ENCODE measurements at regions not wholly inside any gene's neighbourhood (a gene's known extent, or its start where the extent isn't known, plus 50 kb on each side); places are given as distances from the start of the nearest gene placed in this dataset.

- Histone ChIP-seq H3K9me3 (ENCODE audit: low read length) (no peaks in the 10 kb centered on the region), H4K20me1 (ENCODE audit: insufficient read depth) (no peaks in the 10 kb centered on the region), H3K27me3 (ENCODE audit: insufficient read depth, low read depth, low read length) (no peaks in the 10 kb centered on the region), H3K9me2 (ENCODE audit: insufficient read depth, low read length) (no peaks in the 10 kb centered on the region), H3K9ac (ENCODE audit: low read length) (no peak overlapping the region), H3K4me2 (ENCODE audit: low read length) (no peak overlapping the region), H3K79me2 (replicated peaks; ENCODE audit: insufficient read depth, low read length) (no peaks in the 10 kb centered on the region), H3F3A (ENCODE audit: insufficient read depth, low read length, poor library complexity, severe bottlenecking) (no peaks in the 10 kb centered on the region), H3K4me3 (ENCODE audit: low read length) (no peak overlapping the region), H2AFZ (ENCODE audit: low read depth, low read length) (no peak overlapping the region), H3K36me3 (ENCODE audit: insufficient read depth, low read length) (no peaks in the 10 kb centered on the region), H3K27ac (ENCODE audit: low read length) (no peak overlapping the region)
- TF ChIP-seq, protein P1, sequence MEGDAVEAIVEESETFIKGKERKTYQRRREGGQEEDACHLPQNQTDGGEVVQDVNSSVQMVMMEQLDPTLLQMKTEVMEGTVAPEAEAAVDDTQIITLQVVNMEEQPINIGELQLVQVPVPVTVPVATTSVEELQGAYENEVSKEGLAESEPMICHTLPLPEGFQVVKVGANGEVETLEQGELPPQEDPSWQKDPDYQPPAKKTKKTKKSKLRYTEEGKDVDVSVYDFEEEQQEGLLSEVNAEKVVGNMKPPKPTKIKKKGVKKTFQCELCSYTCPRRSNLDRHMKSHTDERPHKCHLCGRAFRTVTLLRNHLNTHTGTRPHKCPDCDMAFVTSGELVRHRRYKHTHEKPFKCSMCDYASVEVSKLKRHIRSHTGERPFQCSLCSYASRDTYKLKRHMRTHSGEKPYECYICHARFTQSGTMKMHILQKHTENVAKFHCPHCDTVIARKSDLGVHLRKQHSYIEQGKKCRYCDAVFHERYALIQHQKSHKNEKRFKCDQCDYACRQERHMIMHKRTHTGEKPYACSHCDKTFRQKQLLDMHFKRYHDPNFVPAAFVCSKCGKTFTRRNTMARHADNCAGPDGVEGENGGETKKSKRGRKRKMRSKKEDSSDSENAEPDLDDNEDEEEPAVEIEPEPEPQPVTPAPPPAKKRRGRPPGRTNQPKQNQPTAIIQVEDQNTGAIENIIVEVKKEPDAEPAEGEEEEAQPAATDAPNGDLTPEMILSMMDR (IDR thresholded peaks at IDR 0.05; ENCODE audit: poor library complexity, severe bottlenecking): no peak
- TF ChIP-seq, protein P2, sequence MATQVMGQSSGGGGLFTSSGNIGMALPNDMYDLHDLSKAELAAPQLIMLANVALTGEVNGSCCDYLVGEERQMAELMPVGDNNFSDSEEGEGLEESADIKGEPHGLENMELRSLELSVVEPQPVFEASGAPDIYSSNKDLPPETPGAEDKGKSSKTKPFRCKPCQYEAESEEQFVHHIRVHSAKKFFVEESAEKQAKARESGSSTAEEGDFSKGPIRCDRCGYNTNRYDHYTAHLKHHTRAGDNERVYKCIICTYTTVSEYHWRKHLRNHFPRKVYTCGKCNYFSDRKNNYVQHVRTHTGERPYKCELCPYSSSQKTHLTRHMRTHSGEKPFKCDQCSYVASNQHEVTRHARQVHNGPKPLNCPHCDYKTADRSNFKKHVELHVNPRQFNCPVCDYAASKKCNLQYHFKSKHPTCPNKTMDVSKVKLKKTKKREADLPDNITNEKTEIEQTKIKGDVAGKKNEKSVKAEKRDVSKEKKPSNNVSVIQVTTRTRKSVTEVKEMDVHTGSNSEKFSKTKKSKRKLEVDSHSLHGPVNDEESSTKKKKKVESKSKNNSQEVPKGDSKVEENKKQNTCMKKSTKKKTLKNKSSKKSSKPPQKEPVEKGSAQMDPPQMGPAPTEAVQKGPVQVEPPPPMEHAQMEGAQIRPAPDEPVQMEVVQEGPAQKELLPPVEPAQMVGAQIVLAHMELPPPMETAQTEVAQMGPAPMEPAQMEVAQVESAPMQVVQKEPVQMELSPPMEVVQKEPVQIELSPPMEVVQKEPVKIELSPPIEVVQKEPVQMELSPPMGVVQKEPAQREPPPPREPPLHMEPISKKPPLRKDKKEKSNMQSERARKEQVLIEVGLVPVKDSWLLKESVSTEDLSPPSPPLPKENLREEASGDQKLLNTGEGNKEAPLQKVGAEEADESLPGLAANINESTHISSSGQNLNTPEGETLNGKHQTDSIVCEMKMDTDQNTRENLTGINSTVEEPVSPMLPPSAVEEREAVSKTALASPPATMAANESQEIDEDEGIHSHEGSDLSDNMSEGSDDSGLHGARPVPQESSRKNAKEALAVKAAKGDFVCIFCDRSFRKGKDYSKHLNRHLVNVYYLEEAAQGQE (IDR thresholded peaks at IDR 0.05; ENCODE audit: borderline replicate concordance): no peak
- TF ChIP-seq MXI1 (conservative IDR thresholded peaks at IDR 0.05; ENCODE audit: poor library complexity, severe bottlenecking) (no peak), TAF1 (IDR thresholded peaks at IDR 0.05; ENCODE audit: low read depth) (no peak), SMC3 (conservative IDR thresholded peaks at IDR 0.05; ENCODE audit: poor library complexity) (no peak), EP300 (conservative IDR thresholded peaks at IDR 0.05; ENCODE audit: poor library complexity, severe bottlenecking) (no peak), POLR2AphosphoS5 (IDR thresholded peaks at IDR 0.05) (no peak), EZH2 (IDR thresholded peaks at IDR 0.05; ENCODE audit: borderline replicate concordance, insufficient read depth, low read length, poor library complexity, severe bottlenecking) (no peak), RAD21 (conservative IDR thresholded peaks at IDR 0.05) (no peak)
Measured at GRCh38 chr15:61571026-61571425, 341.9 kb upstream of the RORA start.

- no peaks in the 10 kb centered on the region for H3F3A ChIP-seq (ENCODE audit: insufficient read depth, low read length, poor library complexity, severe bottlenecking)
- H3K4me3 ChIP-seq (ENCODE audit: low read length): no peak overlapping the region
- H3K9me2 ChIP-seq (ENCODE audit: insufficient read depth, low read length): no peaks in the 10 kb centered on the region
- H2AFZ ChIP-seq (ENCODE audit: low read depth, low read length): no peak overlapping the region
- no peaks in the 10 kb centered on the region for H3K36me3 ChIP-seq (ENCODE audit: insufficient read depth, low read length)
- H3K9me3 ChIP-seq (ENCODE audit: low read length): no peaks in the 10 kb centered on the region
- no peaks in the 10 kb centered on the region for H4K20me1 ChIP-seq (ENCODE audit: insufficient read depth)
- H3K4me2 ChIP-seq (ENCODE audit: low read length): no peak overlapping the region
- no peaks in the 10 kb centered on the region for H3K27me3 ChIP-seq (ENCODE audit: insufficient read depth, low read depth, low read length)
- TF ChIP-seq, protein P1 (IDR thresholded peaks at IDR 0.05; ENCODE audit: poor library complexity, severe bottlenecking): no peak
- TF ChIP-seq RAD21 (conservative IDR thresholded peaks at IDR 0.05): no peak
- no peak for TF ChIP-seq POLR2AphosphoS5 (IDR thresholded peaks at IDR 0.05)
- no peak for TF ChIP-seq TAF1 (IDR thresholded peaks at IDR 0.05; ENCODE audit: low read depth)
- no peak for TF ChIP-seq EZH2 (IDR thresholded peaks at IDR 0.05; ENCODE audit: borderline replicate concordance, insufficient read depth, low read length, poor library complexity, severe bottlenecking)
- TF ChIP-seq EP300 (conservative IDR thresholded peaks at IDR 0.05; ENCODE audit: poor library complexity, severe bottlenecking): no peak
- TF ChIP-seq, protein P2 (IDR thresholded peaks at IDR 0.05; ENCODE audit: borderline replicate concordance): no peak
- no peak for TF ChIP-seq MXI1 (conservative IDR thresholded peaks at IDR 0.05; ENCODE audit: poor library complexity, severe bottlenecking)
- no peaks in the 10 kb centered on the region for H3K79me2 ChIP-seq (replicated peaks; ENCODE audit: insufficient read depth, low read length)
- no peak overlapping the region for H3K9ac ChIP-seq (ENCODE audit: low read length)
- no peak overlapping the region for H3K27ac ChIP-seq (ENCODE audit: low read length)
Measured at GRCh38 chr15:61564785-61565184, 335.7 kb upstream of the RORA start.

All from neural cell (in vitro differentiated cells).